ENCODE measurements at regions not wholly inside any gene's neighbourhood (a gene's known extent, or its start where the extent isn't known, plus 50 kb on each side); places are given as distances from the start of the nearest gene placed in this dataset.

- no peak for TF ChIP-seq MYC (IDR thresholded peaks at IDR 0.05; ENCODE audit: insufficient read depth, insufficient read length, insufficient replicate concordance, low read length, severe bottlenecking)
- no peak for TF ChIP-seq NR2C2 (IDR thresholded peaks at IDR 0.05; ENCODE audit: borderline replicate concordance, control insufficient read depth, insufficient read length, low read depth)
- TF ChIP-seq EGR1 (IDR thresholded peaks at IDR 0.05; ENCODE audit: borderline replicate concordance in 1 of 2, low read depth in 2 of 2, low read length in 2 of 2): no peak
- TF ChIP-seq FOS (IDR thresholded peaks at IDR 0.05; ENCODE audit: borderline replicate concordance, extremely low read depth, insufficient read length): no peak
- no peak for TF ChIP-seq E4F1 (IDR thresholded peaks at IDR 0.05; ENCODE audit: borderline replicate concordance, partially characterized antibody)
- TF ChIP-seq EZH2 (IDR thresholded peaks at IDR 0.05; ENCODE audit: borderline replicate concordance, control insufficient read depth, low read depth, low read length): no peak
- TF ChIP-seq, protein P1, sequence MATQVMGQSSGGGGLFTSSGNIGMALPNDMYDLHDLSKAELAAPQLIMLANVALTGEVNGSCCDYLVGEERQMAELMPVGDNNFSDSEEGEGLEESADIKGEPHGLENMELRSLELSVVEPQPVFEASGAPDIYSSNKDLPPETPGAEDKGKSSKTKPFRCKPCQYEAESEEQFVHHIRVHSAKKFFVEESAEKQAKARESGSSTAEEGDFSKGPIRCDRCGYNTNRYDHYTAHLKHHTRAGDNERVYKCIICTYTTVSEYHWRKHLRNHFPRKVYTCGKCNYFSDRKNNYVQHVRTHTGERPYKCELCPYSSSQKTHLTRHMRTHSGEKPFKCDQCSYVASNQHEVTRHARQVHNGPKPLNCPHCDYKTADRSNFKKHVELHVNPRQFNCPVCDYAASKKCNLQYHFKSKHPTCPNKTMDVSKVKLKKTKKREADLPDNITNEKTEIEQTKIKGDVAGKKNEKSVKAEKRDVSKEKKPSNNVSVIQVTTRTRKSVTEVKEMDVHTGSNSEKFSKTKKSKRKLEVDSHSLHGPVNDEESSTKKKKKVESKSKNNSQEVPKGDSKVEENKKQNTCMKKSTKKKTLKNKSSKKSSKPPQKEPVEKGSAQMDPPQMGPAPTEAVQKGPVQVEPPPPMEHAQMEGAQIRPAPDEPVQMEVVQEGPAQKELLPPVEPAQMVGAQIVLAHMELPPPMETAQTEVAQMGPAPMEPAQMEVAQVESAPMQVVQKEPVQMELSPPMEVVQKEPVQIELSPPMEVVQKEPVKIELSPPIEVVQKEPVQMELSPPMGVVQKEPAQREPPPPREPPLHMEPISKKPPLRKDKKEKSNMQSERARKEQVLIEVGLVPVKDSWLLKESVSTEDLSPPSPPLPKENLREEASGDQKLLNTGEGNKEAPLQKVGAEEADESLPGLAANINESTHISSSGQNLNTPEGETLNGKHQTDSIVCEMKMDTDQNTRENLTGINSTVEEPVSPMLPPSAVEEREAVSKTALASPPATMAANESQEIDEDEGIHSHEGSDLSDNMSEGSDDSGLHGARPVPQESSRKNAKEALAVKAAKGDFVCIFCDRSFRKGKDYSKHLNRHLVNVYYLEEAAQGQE (IDR thresholded peaks at IDR 0.05; ENCODE audit: low read depth, low read length): no peak
Observed at GRCh38 chr1:198968866-198969265, 330.0 kb downstream of the PTPRC start (continued).
